Fibroblast of villous mesenchyme (primary cell): ENCODE measurements at regions not wholly inside any gene's neighbourhood (a gene's known extent, or its start where the extent isn't known, plus 50 kb on each side); places are given as distances from the start of the nearest gene placed in this dataset. TPM values are rescaled to one million over a fixed set of nuclear protein-coding genes. Genes with fewer than 3 reads are reported as not detected.

ENCODE experiments used
- DNase-seq: peaks from one replicate; pipeline ENCODE4 v3.0.0-alpha.2; 2010; ENCODE audit warnings: low read depth
- H3K4me3 ChIP-seq: 2 replicates; pipeline ENCODE4 v1.5.1; 2011; ENCODE audit warnings: low read depth, mild to moderate bottlenecking, low read length
- CTCF ChIP-seq: IDR thresholded peaks from 2 replicates; pipeline ENCODE4 v1.5.1; 2012; ENCODE audit warnings: low read depth, mild to moderate bottlenecking, low read length; ENCODE audit not compliant: insufficient read depth
- small RNA-seq: library from RNA; depleted of rRNA; stranded (forward); fragments of <200 nt; gene quantifications from one replicate; pipeline ENCODE3, GENCODE V24; 2012

- no peak for DNase-seq
- TF ChIP-seq CTCF: no peak
- no peak overlapping the region for H3K4me3 ChIP-seq
These were observed 216.1 kb downstream of the QKI start for GRCh38 chr6:163630572-163630971.

GRCh38 chr6:163630096-163630495 lies 215.6 kb downstream of the QKI start:
- no peak overlapping the region for H3K4me3 ChIP-seq
- no peak for DNase-seq
- TF ChIP-seq CTCF: no peak

Small RNA genes in the stretch of these regions (small RNA-seq; reads per million reads assigned to genes)
- not detected for gene RN7SL366P
